HepG2 (cell line): ENCODE measurements at regions not wholly inside any gene's neighbourhood (a gene's known extent, or its start where the extent isn't known, plus 50 kb on each side); places are given as distances from the start of the nearest gene placed in this dataset.

ENCODE experiments used
- EP300 ChIP-seq, 3 experiments: sonication (generic) in 1 of 3; formaldehyde crosslinking in 1 of 3; IDR thresholded peaks; 2 replicates each; pipeline versions ENCODE4 v1.5.1 to v1.6.1; 2011 to 2020; ENCODE audit warnings: low read depth in 2 of 3, low read length in 2 of 3, borderline replicate concordance in 1 of 3, improper control_type of control experiment in 1 of 3, mild to moderate bottlenecking in 1 of 3, missing genetic modification reagents in 1 of 3, moderate library complexity in 1 of 3
- HDAC6 ChIP-seq: fragments of 200-600 bp; sonication (generic); IDR thresholded peaks from 2 replicates; pipeline ENCODE4 v1.7.0; 2017; ENCODE audit warnings: mild to moderate bottlenecking, antibody characterized with exemption, low read length, low read depth
- KAT7 ChIP-seq: IDR thresholded peaks from 2 replicates; pipeline ENCODE4 v1.6.1; 2018; ENCODE audit warnings: borderline replicate concordance, missing compliant biosample characterization
- MEF2D ChIP-seq: sonication (generic); formaldehyde crosslinking; IDR thresholded peaks from 2 replicates; pipeline ENCODE4 v1.5.1; 2020; ENCODE audit warnings: mild to moderate bottlenecking, missing genetic modification reagents
- ZNF572 ChIP-seq: sonication (generic); formaldehyde crosslinking; IDR thresholded peaks from 2 replicates; pipeline ENCODE4 v1.5.1; 2020; ENCODE audit warnings: mild to moderate bottlenecking, missing genetic modification reagents
- TF ChIP-seq, protein P1 (sequence below): sonication (generic); formaldehyde crosslinking; IDR thresholded peaks from 2 replicates; pipeline ENCODE4 v1.5.0; 2020; ENCODE audit warnings: mild to moderate bottlenecking, missing genetic modification reagents, moderate library complexity
- TF ChIP-seq, protein P2 (sequence below): fragments of 450-650 bp; IDR thresholded peaks from 2 replicates; pipeline ENCODE4 v1.6.1; 2016

DNA sequence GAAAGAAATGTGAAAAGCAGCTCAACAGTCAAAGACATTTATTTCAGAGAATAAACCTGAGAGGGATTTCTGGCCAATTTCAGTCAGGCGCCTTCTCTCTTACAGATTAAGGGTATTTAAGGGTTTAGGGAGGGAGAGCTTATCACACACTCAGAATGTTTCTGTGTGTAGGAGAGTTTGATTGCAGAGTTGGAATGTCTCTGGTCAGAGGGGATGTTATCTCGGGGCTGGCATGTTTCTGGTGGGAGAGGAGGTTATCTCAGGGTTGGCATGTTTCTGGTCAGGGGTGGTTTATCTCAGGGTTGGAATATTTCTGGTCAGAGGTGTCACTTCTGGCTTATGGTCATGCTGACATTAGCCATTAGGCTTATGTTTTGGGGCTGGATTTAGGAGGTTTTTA is 1920.5 kb upstream of the PCDH7 start:
- TF ChIP-seq, protein P1, sequence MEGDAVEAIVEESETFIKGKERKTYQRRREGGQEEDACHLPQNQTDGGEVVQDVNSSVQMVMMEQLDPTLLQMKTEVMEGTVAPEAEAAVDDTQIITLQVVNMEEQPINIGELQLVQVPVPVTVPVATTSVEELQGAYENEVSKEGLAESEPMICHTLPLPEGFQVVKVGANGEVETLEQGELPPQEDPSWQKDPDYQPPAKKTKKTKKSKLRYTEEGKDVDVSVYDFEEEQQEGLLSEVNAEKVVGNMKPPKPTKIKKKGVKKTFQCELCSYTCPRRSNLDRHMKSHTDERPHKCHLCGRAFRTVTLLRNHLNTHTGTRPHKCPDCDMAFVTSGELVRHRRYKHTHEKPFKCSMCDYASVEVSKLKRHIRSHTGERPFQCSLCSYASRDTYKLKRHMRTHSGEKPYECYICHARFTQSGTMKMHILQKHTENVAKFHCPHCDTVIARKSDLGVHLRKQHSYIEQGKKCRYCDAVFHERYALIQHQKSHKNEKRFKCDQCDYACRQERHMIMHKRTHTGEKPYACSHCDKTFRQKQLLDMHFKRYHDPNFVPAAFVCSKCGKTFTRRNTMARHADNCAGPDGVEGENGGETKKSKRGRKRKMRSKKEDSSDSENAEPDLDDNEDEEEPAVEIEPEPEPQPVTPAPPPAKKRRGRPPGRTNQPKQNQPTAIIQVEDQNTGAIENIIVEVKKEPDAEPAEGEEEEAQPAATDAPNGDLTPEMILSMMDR (CRISPR knock-in tag) = no peak
- TF ChIP-seq EP300 (IDR thresholded peaks at IDR 0.05; ENCODE audit: low read depth in 2 of 2, low read length in 2 of 2) (no peak), EP300 (CRISPR knock-in tag; IDR thresholded peaks at IDR 0.05; ENCODE audit: borderline replicate concordance) (no peak), KAT7 (CRISPR knock-in tag) (no peak), ZNF572 (no peak), HDAC6 (no peak), MEF2D (CRISPR knock-in tag) (no peak)
- TF ChIP-seq, protein P2, sequence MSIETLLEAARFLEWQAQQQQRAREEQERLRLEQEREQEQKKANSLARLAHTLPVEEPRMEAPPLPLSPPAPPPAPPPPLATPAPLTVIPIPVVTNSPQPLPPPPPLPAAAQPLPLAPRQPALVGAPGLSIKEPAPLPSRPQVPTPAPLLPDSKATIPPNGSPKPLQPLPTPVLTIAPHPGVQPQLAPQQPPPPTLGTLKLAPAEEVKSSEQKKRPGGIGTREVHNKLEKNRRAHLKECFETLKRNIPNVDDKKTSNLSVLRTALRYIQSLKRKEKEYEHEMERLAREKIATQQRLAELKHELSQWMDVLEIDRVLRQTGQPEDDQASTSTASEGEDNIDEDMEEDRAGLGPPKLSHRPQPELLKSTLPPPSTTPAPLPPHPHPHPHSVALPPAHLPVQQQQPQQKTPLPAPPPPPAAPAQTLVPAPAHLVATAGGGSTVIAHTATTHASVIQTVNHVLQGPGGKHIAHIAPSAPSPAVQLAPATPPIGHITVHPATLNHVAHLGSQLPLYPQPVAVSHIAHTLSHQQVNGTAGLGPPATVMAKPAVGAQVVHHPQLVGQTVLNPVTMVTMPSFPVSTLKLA = no peak
